VCaP (cell line): ENCODE measurements at regions not wholly inside any gene's neighbourhood (a gene's known extent, or its start where the extent isn't known, plus 50 kb on each side); places are given as distances from the start of the nearest gene placed in this dataset.

Experiments used
- H3K27ac ChIP-seq: fragments of 450-650 bp; 2 replicates; pipeline ENCODE4 v1.5.1; 2017
- CTCF ChIP-seq: fragments of 450-650 bp; conservative IDR thresholded peaks from 2 replicates; pipeline ENCODE4 v1.5.1; 2017; ENCODE audit warnings: mild to moderate bottlenecking, moderate library complexity

GRCh38 chr11:42768576-42768975, 543.2 kb upstream of the API5 start:
- TF ChIP-seq CTCF = no peak

GRCh38 chr11:42770444-42771065, 541.2 kb upstream of the API5 start:
- peak; percentile 75 for TF ChIP-seq CTCF
- H3K27ac ChIP-seq = no peak overlapping the region

More at GRCh38 chr11:42768576-42768975, 543.2 kb upstream of the API5 start:
- peak overlapping the region; percentile 90 for H3K27ac ChIP-seq

DNA sequence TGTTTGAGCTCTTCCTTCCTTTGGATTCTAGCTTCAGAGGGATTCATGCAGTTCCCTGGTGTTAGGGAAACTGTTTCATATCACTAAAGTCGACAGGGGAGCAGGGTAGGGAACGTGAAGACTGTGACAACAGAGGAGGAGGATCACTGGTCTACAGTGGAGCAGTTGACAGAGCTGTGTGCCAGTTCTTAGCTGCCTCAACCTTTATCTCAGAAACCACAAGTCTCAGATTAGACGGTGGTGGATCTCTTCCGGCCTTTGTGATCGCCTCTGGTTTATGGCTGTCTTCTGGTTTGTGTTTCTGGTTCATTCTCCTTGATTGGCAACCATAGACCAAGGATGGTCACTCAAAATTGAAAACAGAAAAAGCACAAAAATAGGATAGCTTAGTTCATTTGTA, 538.9 kb upstream of the API5 start:
- TF ChIP-seq CTCF = no peak
- no peak overlapping the region for H3K27ac ChIP-seq

GRCh38 chr11:42773729-42774128, 538.1 kb upstream of the API5 start:
- no peak for TF ChIP-seq CTCF
- no peak overlapping the region for H3K27ac ChIP-seq

- H3K27ac ChIP-seq = peak overlapping the region; percentile 31; the same call in 1 of the 2 replicates
- no peak for TF ChIP-seq CTCF
Measured at GRCh38 chr11:42774567-42774966, 537.2 kb upstream of the API5 start.

GRCh38 chr11:42777776-42778175, 534.0 kb upstream of the API5 start:
- no peak overlapping the region for H3K27ac ChIP-seq
- TF ChIP-seq CTCF = no peak

DNA sequence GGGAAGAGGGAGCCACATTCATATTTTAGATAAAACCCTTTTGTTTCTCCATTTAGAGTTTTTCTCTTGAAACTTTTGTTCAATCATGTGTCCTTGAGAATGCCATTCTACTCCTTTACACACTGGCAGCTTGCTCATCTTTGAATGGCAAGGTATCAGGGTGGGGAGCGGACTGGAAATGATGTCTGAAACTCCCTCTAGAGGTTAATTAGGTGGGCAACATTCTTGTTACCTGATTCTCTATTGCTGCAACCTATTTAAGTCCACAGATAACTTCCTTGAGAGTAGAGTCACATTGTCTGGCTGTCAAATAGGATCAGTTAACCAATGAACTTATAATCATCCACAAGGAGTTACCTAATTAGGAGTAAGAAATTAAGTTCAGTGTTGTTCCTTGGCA, 533.6 kb upstream of the API5 start:
- TF ChIP-seq CTCF = no peak
- no peak overlapping the region for H3K27ac ChIP-seq
